ENCODE measurements at regions not wholly inside any gene's neighbourhood (a gene's known extent, or its start where the extent isn't known, plus 50 kb on each side); places are given as distances from the start of the nearest gene placed in this dataset.

DNA sequence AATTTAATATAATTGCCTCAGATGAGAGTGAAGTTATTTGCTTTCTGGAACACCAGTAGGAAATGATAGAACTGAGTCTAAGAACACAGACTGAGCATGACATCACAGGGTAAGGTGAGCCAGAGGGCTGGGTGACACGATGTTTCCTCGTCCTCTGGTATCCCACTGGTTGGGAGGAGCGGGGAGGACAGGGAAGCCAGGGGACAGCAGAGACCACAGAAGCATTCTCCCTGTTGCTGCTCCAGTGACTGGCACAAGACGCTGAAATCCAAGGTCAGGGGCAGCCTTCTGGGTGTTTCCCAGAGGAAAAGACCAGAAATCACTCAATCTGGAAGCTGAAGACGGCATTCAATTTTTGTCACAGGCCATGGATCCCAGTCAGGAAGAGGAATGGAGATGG lies 363.4 kb upstream of the SOX11 start:
- CTCF ChIA-PET, result no interaction called here

DNA sequence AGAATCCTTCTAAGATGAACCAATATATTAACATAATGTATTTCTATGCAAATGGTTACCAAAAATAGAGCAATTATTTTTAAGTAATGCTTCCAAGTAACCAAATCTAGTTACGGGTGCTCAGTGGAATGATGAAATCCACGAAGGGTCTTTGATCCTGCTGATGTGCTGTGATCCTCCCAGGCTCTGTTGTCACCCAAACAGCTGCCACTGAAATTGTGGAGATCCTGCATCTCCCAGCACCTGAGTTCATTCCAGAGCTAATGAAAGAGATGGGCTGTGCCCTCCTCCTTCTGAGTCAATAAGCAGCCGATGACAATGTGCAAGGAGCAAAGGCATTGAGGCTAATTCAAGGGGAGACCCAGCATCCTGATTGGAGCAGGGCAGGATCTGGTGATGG lies 362.4 kb upstream of the SOX11 start:
- H3K4me3 ChIP-seq, result no peak overlapping the region
- no peak overlapping the region for H3K27ac ChIP-seq
- ChIA-PET POLR2A (no interaction called here), CTCF (no interaction called here)
- no peak for ATAC-seq
- H3K9me3 ChIP-seq, result peaks cover 19% of the 10 kb centered on the region; the same call in 1 of the 3 replicates
- no peak for DNase-seq (ENCODE audit: low read depth in 1 of 2, low spot score in 1 of 2)
- WGBS (ENCODE audit: missing lambda C conversion rate), result 2% methylated on average over 3 of the region's 3 CpGs
- no peaks in the 10 kb centered on the region for H3K4me1 ChIP-seq
- H3K4me2 ChIP-seq, result no peak overlapping the region
- no peak for FAIRE-seq
- TF ChIP-seq RAD21 (conservative IDR thresholded peaks at IDR 0.05 in 1 of 2, IDR thresholded peaks at IDR 0.05 in 1 of 2), result no peak
- TF ChIP-seq, protein P1, sequence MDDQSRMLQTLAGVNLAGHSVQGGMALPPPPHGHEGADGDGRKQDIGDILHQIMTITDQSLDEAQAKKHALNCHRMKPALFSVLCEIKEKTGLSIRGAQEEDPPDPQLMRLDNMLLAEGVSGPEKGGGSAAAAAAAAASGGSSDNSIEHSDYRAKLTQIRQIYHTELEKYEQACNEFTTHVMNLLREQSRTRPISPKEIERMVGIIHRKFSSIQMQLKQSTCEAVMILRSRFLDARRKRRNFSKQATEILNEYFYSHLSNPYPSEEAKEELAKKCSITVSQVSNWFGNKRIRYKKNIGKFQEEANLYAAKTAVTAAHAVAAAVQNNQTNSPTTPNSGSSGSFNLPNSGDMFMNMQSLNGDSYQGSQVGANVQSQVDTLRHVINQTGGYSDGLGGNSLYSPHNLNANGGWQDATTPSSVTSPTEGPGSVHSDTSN (IDR thresholded peaks at IDR 0.05), result no peak
- TF ChIP-seq ESRRA (IDR thresholded peaks at IDR 0.05; ENCODE audit: borderline replicate concordance, low read length), result no peak

More for the DNA sequence above, 363.4 kb upstream of the SOX11 start:
- H3K27ac ChIP-seq, result no peak overlapping the region
- WGBS (ENCODE audit: missing lambda C conversion rate), result 3% methylated on average over 5 of the region's 5 CpGs
- no peak overlapping the region for H3K4me3 ChIP-seq
- no peak overlapping the region for H3K4me2 ChIP-seq
- POLR2A ChIA-PET, result no interaction called here
- no peaks in the 10 kb centered on the region for H3K4me1 ChIP-seq
- FAIRE-seq (no peak), DNase-seq (ENCODE audit: low read depth in 1 of 2, low spot score in 1 of 2) (no peak), ATAC-seq (no peak)
- H3K9me3 ChIP-seq, result peaks cover 20% of the 10 kb centered on the region; the same call in 1 of the 3 replicates
- TF ChIP-seq RAD21 (conservative IDR thresholded peaks at IDR 0.05 in 1 of 2, IDR thresholded peaks at IDR 0.05 in 1 of 2) (no peak), CBX8 (IDR thresholded peaks at IDR 0.05) (no peak), RCOR1 (IDR thresholded peaks at IDR 0.05; ENCODE audit: low read depth, low read length) (no peak), GATA3 (IDR thresholded peaks at IDR 0.05; ENCODE audit: borderline replicate concordance) (no peak), NFE2L2 (conservative IDR thresholded peaks at IDR 0.05; ENCODE audit: low read length) (no peak), RARB (CRISPR knock-in tag; IDR thresholded peaks at IDR 0.05) (no peak), KDM1A (IDR thresholded peaks at IDR 0.05; ENCODE audit: low read depth) (no peak), HES2 (IDR thresholded peaks at IDR 0.05) (no peak), JUNB (IDR thresholded peaks at IDR 0.05) (no peak), KDM5A (IDR thresholded peaks at IDR 0.05) (no peak), HOXB13 (CRISPR knock-in tag; IDR thresholded peaks at IDR 0.05; ENCODE audit: low read depth) (no peak)
- TF ChIP-seq, protein P2, sequence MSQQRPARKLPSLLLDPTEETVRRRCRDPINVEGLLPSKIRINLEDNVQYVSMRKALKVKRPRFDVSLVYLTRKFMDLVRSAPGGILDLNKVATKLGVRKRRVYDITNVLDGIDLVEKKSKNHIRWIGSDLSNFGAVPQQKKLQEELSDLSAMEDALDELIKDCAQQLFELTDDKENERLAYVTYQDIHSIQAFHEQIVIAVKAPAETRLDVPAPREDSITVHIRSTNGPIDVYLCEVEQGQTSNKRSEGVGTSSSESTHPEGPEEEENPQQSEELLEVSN (IDR thresholded peaks at IDR 0.05; ENCODE audit: borderline replicate concordance, low read depth), result no peak
- TF ChIP-seq, protein P3, sequence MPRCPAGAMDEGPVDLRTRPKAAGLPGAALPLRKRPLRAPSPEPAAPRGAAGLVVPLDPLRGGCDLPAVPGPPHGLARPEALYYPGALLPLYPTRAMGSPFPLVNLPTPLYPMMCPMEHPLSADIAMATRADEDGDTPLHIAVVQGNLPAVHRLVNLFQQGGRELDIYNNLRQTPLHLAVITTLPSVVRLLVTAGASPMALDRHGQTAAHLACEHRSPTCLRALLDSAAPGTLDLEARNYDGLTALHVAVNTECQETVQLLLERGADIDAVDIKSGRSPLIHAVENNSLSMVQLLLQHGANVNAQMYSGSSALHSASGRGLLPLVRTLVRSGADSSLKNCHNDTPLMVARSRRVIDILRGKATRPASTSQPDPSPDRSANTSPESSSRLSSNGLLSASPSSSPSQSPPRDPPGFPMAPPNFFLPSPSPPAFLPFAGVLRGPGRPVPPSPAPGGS (IDR thresholded peaks at IDR 0.05), result no peak
- TF ChIP-seq, protein P1 (IDR thresholded peaks at IDR 0.05), result no peak
- TF ChIP-seq, protein P4, sequence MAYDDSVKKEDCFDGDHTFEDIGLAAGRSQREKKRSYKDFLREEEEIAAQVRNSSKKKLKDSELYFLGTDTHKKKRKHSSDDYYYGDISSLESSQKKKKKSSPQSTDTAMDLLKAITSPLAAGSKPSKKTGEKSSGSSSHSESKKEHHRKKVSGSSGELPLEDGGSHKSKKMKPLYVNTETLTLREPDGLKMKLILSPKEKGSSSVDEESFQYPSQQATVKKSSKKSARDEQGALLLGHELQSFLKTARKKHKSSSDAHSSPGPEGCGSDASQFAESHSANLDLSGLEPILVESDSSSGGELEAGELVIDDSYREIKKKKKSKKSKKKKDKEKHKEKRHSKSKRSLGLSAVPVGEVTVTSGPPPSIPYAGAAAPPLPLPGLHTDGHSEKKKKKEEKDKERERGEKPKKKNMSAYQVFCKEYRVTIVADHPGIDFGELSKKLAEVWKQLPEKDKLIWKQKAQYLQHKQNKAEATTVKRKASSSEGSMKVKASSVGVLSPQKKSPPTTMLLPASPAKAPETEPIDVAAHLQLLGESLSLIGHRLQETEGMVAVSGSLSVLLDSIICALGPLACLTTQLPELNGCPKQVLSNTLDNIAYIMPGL (CRISPR knock-in tag; IDR thresholded peaks at IDR 0.05; ENCODE audit: borderline replicate concordance), result no peak

GRCh38 chr2:5330961-5331360 lies 361.2 kb upstream of the SOX11 start:
- POLR2A ChIA-PET, result no interaction called here
- CTCF ChIA-PET, result no interaction called here
- FAIRE-seq (no peak), ATAC-seq (no peak), DNase-seq (ENCODE audit: low read depth in 1 of 2, low spot score in 1 of 2) (no peak)
- 0% methylated on average over 1 of the region's 1 CpG for WGBS (ENCODE audit: missing lambda C conversion rate)
- H3K4me2 ChIP-seq, result no peak overlapping the region
- H3K4me3 ChIP-seq, result no peak overlapping the region
- H3K9me3 ChIP-seq, result peaks cover 15% of the 10 kb centered on the region; the same call in 1 of the 3 replicates
- no peak overlapping the region for H3K27ac ChIP-seq
- H3K4me1 ChIP-seq, result no peaks in the 10 kb centered on the region
- TF ChIP-seq, protein P5, sequence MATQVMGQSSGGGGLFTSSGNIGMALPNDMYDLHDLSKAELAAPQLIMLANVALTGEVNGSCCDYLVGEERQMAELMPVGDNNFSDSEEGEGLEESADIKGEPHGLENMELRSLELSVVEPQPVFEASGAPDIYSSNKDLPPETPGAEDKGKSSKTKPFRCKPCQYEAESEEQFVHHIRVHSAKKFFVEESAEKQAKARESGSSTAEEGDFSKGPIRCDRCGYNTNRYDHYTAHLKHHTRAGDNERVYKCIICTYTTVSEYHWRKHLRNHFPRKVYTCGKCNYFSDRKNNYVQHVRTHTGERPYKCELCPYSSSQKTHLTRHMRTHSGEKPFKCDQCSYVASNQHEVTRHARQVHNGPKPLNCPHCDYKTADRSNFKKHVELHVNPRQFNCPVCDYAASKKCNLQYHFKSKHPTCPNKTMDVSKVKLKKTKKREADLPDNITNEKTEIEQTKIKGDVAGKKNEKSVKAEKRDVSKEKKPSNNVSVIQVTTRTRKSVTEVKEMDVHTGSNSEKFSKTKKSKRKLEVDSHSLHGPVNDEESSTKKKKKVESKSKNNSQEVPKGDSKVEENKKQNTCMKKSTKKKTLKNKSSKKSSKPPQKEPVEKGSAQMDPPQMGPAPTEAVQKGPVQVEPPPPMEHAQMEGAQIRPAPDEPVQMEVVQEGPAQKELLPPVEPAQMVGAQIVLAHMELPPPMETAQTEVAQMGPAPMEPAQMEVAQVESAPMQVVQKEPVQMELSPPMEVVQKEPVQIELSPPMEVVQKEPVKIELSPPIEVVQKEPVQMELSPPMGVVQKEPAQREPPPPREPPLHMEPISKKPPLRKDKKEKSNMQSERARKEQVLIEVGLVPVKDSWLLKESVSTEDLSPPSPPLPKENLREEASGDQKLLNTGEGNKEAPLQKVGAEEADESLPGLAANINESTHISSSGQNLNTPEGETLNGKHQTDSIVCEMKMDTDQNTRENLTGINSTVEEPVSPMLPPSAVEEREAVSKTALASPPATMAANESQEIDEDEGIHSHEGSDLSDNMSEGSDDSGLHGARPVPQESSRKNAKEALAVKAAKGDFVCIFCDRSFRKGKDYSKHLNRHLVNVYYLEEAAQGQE (IDR thresholded peaks at IDR 0.05), result no peak
- no peak for TF ChIP-seq SMC3 (IDR thresholded peaks at IDR 0.05)
- no peak for TF ChIP-seq RAD21 (conservative IDR thresholded peaks at IDR 0.05 in 1 of 2, IDR thresholded peaks at IDR 0.05 in 1 of 2)
- no peak for TF ChIP-seq EHF (CRISPR knock-in tag; IDR thresholded peaks at IDR 0.05)
- TF ChIP-seq CHD2 (IDR thresholded peaks at IDR 0.05; ENCODE audit: low read length, partially characterized antibody), result no peak
- no peak for TF ChIP-seq HOXA7 (CRISPR knock-in tag; IDR thresholded peaks at IDR 0.05)
- no peak for TF ChIP-seq TP53 (CRISPR knock-in tag; IDR thresholded peaks at IDR 0.05)
- TF ChIP-seq FOXS1 (CRISPR knock-in tag; IDR thresholded peaks at IDR 0.05), result no peak
- no peak for TF ChIP-seq MAX (IDR thresholded peaks at IDR 0.05)
- no peak for TF ChIP-seq ZNF302 (CRISPR knock-in tag; IDR thresholded peaks at IDR 0.05)
- TF ChIP-seq NR3C1 (IDR thresholded peaks at IDR 0.05), result no peak
